Ishikawa (cell line): ENCODE measurements at regions not wholly inside any gene's neighbourhood (a gene's known extent, or its start where the extent isn't known, plus 50 kb on each side); places are given as distances from the start of the nearest gene placed in this dataset.

Experiments used
- CEBPB ChIP-seq: IDR thresholded peaks from 2 replicates; pipeline ENCODE4 v1.6.1; 2012
- CREB1 ChIP-seq: IDR thresholded peaks from 2 replicates; pipeline ENCODE4 v1.6.1; 2012; ENCODE audit warnings: low read depth
- EP300 ChIP-seq: IDR thresholded peaks from 2 replicates; pipeline ENCODE4 v1.6.1; 2012; ENCODE audit warnings: borderline replicate concordance
- FOXM1 ChIP-seq: IDR thresholded peaks from 2 replicates; pipeline ENCODE4 v1.6.1; 2012; ENCODE audit warnings: low read depth, borderline replicate concordance
- NFIC ChIP-seq: IDR thresholded peaks from 2 replicates; pipeline ENCODE4 v1.6.1; 2012
- TAF1 ChIP-seq: IDR thresholded peaks from 2 replicates; pipeline ENCODE4 v1.6.1; 2012; ENCODE audit warnings: low read depth, mild to moderate bottlenecking
- TCF12 ChIP-seq: IDR thresholded peaks from 2 replicates; pipeline ENCODE4 v1.6.1; 2012; ENCODE audit warnings: low read depth
- TF ChIP-seq, protein P1 (sequence below): IDR thresholded peaks from 2 replicates; pipeline ENCODE4 v1.6.1; 2012; ENCODE audit warnings: low read depth, mild to moderate bottlenecking
- TF ChIP-seq, protein P2 (sequence below): IDR thresholded peaks from 2 replicates; pipeline ENCODE4 v1.6.1; 2012

DNA sequence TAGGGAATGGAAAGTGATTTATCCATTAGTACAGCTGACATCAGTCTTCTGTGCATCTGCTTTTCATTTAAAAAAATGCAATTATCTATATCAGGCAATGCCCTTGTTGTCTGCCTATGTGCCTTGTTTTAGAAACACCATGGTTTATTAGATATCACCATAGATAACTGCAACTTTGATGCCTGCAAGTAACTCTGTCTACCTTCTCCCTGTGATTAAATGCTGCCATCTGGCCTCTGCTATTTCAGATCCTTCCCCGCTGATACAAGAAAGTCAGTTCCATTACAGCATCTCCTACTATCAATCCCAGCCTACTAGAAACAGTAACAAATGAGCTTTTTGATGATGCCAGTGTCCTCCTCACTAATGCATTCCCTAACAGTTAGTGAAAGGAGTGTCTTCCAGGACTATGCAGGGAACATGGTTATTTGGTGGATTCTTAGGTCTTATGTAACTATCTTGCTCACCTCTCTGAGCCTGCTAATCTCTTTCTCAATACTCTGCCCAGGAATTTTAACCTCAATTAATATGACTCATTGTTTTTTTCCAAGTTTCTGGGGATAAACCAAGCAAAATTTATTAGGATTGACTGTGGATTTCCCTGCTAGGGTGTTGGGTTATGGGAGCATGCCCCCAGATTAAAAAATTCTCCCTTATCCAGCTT is 444.9 kb downstream of the RAPGEF2 start:
- TF ChIP-seq, protein P1, sequence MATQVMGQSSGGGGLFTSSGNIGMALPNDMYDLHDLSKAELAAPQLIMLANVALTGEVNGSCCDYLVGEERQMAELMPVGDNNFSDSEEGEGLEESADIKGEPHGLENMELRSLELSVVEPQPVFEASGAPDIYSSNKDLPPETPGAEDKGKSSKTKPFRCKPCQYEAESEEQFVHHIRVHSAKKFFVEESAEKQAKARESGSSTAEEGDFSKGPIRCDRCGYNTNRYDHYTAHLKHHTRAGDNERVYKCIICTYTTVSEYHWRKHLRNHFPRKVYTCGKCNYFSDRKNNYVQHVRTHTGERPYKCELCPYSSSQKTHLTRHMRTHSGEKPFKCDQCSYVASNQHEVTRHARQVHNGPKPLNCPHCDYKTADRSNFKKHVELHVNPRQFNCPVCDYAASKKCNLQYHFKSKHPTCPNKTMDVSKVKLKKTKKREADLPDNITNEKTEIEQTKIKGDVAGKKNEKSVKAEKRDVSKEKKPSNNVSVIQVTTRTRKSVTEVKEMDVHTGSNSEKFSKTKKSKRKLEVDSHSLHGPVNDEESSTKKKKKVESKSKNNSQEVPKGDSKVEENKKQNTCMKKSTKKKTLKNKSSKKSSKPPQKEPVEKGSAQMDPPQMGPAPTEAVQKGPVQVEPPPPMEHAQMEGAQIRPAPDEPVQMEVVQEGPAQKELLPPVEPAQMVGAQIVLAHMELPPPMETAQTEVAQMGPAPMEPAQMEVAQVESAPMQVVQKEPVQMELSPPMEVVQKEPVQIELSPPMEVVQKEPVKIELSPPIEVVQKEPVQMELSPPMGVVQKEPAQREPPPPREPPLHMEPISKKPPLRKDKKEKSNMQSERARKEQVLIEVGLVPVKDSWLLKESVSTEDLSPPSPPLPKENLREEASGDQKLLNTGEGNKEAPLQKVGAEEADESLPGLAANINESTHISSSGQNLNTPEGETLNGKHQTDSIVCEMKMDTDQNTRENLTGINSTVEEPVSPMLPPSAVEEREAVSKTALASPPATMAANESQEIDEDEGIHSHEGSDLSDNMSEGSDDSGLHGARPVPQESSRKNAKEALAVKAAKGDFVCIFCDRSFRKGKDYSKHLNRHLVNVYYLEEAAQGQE: no peak
- TF ChIP-seq TCF12 (no peak), CREB1 (no peak), CEBPB (no peak), EP300 (no peak), FOXM1 (no peak), TAF1 (no peak), NFIC (no peak)
- TF ChIP-seq, protein P2, sequence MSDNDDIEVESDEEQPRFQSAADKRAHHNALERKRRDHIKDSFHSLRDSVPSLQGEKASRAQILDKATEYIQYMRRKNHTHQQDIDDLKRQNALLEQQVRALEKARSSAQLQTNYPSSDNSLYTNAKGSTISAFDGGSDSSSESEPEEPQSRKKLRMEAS: no peak
